ENCODE measurements at regions not wholly inside any gene's neighbourhood (a gene's known extent, or its start where the extent isn't known, plus 50 kb on each side); places are given as distances from the start of the nearest gene placed in this dataset.
A peak's percentile ranks its signal among the peaks of the same experiment; 100 is the strongest.

DNA sequence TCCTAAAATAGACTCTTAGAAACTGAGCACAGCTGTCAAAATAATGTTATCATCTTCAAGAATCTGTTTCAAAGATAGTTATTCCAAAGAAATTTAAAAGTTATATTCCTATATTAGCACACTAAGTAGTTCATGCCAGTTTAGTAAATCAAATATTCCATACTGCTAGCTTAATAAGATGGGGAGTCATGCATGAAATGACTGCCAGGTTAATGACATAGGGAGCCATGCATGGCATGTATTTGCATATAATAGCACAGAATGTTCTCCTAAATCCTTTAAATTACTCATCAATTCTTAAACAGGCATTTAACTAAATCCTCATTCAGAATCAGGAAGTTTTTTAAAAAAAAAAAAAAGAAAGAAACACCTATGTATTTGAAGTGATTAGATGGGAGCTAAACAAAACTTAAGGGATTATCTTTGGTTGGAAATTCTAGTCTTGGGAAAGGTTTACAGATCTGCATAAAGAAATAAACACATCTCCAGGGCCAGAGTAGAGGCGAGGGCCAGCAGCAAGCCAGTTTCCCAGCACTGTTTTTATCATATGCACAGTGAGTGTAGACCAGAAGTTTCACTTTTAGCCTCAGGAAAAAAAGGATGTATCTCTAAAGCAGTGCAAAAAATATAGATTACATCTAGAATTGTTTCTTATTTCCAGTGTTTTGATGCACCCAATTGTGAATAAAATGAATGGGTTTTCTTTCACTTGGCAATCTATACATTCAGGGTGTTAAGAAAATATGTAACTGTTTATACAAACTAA, 366.4 kb upstream of the AGTR1 start:
- DNase-seq (ENCODE audit: extremely low read depth, low read depth, low spot score) = no peak

DNA sequence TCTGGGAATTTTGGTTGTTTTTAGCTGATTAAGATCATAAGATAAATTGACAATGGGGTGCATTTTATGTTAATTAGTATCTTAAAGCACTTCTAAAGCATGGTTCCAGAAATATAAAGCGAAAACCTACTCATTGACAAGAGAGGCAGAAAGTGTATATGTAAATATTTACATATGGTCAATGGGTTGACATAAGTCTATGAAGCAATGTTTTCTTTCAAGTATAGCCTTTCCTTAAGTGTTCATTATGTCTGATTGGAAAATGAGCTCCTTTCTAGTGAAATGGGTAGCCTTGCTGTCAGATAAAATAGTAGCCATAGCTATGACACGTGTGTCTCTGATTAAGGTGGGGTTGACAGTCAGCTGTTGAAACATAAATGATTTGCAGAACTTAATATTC, 365.2 kb upstream of the AGTR1 start:
- DNase-seq (ENCODE audit: extremely low read depth, low read depth, low spot score) = no peak

DNA sequence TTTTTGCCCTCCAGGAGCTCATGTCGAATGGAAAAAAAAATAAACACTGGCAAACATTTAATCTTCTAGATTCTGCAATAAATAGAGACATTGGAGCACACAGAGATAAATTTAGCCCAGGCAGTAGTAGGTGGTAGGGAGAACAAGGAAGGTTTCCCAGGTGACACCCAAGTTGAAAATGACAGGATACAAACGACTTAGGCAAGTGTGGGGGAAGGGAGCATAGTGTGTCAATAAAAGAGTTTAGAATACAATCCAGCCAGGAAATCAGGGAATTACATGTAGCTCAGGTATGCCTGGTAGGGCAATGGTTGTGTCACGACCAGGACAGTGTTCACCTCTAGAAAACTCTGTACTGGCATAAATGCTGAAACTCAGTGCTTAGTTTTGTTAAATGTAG, 364.6 kb upstream of the AGTR1 start:
- DNase-seq (ENCODE audit: extremely low read depth, low read depth, low spot score) = no peak

DNA sequence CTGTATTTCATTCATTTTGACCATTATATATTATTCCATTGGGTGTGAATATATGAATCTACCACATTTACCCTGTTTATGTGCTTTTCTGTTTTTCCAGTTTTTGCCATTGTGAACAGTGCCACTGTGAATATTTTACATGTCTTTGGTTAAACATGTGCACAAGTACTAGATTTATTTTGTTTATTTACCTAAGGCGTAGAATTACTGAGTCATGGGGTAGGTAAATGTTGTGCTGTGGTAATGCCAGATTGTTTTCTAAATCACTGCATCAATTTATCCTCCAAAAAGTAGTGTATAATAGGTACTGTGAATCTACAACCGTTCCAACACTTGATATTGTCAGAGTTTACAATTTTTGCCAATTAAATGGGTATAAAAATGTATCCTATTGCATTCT, 362.1 kb upstream of the AGTR1 start:
- DNase-seq (ENCODE audit: extremely low read depth, low read depth, low spot score) = no peak

DNA sequence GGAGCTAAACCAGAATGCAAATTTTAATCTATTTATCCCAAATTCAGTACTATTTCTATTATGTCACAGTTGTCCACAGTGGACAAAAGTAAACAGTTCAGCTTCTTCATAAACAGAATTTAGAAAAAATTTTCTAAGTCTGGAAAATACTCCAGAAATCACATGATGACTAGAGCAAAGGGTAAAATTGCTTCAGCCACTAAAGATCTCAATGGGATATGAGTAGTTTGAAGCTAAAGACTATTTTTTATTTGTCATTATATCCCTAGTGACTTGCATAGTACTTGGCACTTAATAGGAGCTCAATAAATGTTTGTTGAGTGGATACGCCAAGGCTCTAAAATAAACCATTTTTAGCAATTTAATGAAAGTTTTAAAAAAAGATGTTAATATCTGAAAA, 354.3 kb upstream of the AGTR1 start:
- no peak for DNase-seq (ENCODE audit: extremely low read depth, low read depth, low spot score)

DNA sequence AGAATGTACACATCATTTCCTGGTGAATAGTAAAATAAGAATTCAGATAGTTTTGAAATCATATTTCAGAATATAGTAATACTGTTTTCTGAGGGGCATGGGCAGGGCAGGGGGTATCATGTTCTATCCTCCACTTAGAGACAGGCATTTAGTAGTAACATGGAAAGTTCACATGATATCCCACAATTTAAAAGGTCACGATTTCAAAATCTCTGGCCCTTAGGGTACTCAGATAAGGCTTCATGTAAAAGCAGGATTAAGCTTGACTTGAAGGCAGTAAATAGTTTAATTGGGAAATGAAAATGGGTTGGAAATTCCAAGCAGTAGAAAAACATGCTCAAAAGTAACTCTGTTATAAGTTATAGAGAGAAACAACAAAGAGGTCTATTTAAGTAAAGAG, 353.2 kb upstream of the AGTR1 start:
- no peak for DNase-seq (ENCODE audit: extremely low read depth, low read depth, low spot score)

DNA sequence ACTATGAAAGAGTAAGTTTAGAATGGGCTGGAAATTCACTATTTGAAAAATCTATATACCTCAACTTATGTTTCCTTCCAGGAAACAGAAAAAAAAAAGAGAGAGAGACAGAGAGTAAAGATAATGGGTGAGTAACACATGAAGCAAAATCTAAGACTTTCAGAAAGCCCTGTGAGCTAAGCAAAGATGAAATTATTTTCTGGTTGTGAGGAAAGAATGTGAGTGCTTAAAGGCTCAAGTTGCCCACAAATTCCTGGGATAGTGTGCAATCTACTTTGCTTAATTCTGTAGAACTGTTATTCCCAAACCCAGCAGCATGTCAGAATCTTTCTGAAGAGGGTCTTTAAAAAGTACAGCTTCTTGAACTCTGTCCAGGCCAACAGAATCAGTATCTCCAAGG, 337.7 kb upstream of the AGTR1 start:
- no peak for DNase-seq (ENCODE audit: extremely low read depth, low read depth, low spot score)

DNA sequence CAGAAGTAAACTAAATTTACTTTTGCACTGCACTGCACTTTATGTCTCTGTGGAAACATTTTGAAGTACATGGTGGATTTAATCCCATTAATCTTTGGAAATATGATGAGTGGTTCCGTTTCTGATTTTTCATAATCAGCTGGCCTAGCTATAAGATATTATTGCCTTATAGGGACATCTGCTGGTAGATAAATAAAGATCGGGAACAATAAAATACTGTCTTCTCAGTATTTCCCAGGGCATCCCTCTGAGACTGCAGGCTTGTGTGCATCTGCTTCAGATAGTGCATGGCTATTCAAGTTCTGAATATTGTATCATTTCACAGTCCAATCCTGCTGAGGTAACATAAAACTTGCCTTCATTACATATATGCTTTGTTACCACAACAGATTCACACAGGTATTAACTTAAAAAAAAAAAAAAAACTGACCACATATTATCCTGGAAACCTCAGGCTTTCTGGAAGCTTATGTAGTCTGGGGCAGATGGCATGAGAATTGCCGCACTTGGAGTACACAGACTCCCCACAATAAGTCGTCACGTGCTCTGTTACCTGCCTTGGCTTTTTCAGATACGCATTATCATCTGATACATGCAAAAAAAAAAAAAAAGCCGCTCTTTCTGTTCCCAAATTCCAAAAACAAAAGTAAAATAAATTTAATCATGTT, 330.8 kb upstream of the AGTR1 start:
- DNase-seq (ENCODE audit: extremely low read depth, low read depth, low spot score) = no peak

DNA sequence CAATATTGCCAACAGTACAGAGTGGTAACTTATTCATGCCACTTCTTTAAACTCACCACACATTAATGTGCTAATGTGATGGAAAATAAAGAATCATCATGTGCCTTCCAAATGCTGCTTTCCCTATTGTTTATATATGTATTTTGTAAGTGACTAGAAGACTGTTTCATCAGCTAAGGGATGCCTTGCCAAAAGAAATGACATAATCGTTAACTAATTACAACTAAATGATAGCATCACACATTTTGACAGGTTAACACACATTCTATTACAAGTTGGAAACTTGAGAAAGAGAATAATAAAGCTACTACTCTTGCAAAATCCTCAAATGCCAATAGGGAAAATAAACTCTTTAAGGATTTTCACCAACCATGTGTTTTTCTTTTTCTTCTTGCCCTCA, 329.9 kb upstream of the AGTR1 start:
- DNase-seq (ENCODE audit: extremely low read depth, low read depth, low spot score) = no peak

DNA sequence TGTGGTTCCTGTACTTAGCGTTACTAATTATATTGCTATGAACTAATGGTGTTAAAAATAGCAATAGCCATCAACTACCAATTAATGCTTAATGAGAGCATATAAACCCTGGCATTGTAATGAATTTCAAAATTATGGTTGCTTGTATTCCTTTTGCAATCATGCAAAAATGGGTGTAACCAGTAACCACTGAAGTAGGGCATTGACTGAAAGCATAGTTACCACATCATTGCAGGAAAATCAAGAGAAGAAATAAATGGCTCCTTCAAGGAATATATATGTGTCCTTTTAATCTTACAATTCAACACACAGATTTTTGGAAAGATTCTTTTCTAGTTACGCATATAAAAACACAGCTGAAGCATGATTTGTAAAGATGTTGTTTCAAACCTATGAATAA, 328.3 kb upstream of the AGTR1 start:
- DNase-seq (ENCODE audit: extremely low read depth, low read depth, low spot score) = no peak

DNA sequence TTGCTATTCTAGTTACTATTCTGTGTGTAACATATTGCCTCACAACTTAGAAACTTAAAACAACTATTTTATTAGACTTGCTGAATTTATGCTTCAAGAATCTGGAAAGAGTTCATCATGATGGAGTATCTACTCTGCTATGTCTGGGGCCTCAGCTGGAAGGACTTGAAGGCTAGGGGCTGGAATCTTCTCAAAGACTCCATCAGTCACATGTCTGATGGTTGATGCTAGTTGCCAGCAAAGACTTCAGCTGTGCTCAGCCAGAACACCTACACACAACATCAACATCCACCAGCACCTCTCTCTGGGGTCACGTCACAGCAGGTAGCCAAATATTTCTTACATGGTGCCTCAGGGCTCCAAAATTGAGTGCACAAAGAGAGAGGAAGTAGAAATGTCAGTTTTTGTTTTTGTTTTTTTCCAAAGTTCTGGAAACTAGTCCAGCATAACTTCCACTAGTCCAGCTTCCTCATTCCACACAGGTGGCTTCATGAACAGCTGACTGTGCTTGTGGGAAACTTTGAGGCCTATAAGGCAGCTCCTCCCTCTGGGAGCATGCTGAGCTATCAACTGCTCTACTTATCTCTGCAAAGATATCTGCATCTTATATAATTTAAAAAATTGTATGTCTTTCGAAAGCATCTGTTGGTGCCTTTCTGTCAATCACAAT, 325.4 kb upstream of the AGTR1 start:
- DNase-seq (ENCODE audit: extremely low read depth, low read depth, low spot score) = no peak

DNA sequence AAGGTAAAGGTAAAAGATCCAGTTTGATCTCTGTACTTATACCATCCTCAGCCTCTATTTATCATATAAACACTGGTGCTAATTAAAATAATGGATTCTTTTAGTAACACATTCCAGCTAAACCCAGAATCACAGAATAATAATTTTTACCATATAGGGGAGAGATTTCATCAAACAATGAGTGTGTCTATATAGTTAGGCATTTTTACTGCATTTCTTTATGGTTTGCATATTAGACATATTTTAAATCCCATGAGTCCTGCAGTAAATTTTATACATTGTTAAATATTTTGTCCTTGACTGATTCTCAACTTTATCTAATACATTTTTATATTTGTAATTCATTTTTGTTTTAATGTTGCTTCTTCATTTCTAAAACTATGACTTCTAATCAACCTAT, 323.7 kb upstream of the AGTR1 start:
- DNase-seq (ENCODE audit: extremely low read depth, low read depth, low spot score) = no peak

DNA sequence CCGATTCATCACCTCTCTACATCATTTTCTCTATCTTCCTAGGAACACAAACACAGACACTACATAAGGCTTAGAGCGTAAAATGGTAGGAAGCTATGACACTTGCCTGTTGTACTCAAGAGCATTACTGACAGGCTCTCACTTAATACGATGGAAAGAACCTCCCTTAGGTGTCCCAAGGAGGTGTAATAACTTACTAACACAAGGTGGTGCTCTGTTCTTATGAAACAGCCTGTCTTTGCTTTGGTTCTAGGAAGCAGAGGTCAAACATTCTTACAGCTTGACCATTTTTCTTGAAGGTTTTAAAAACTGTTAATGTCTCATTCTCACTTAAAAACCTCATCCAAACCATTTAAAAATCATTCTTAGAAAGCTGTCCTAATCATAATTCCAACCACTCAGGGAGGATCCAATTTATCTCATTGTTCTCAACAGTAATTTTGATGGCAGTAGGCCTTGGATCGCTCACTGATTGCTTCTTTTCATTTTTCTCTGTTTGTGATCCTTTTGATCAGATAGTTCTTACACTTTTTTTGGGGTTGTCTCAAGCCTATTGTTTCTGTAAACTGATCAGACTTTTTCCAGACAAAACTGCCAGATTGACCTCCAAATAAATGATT, 317.8 kb upstream of the AGTR1 start:
- DNase-seq (ENCODE audit: extremely low read depth, low read depth, low spot score) = peak; percentile 27

DNA sequence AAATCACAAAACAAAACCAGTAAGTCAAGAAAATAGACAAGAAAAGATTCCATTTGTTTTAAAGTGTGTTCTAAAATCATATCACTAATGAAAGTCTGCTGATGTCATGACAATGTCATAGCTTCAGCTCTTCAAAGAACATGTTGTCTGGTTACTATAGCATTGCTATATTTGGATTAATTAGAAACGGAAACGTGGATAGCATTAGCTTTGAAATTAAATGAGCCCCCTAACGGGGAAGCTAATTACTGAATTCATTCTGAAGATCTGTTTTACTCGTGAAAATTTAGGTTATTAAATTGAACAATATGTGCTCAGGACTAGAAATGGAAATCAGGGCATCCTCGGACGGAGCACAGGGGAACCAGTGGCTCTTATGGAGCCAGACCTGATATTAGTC, 316.7 kb upstream of the AGTR1 start:
- no peak for DNase-seq (ENCODE audit: extremely low read depth, low read depth, low spot score)

DNA sequence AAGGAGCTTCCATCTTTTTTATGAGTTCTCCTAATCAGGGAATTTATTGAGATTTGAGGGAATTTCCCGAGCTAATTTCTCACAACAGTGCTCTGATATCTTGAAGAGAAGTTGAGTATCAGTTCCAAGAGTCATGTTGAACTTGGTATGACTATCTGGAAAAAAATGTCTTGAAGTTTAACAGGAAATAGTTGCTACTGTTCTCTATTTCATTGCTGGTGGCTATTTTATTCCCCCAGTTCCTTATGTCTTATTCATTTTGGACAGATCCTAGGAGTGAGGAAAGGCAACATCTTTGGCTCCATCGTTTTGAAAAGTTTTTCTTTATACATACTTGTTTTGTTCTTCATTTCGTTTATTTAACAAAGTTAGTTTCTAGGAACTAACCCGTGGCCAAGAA, 307.8 kb upstream of the AGTR1 start:
- no peak for DNase-seq (ENCODE audit: extremely low read depth, low read depth, low spot score)

DNA sequence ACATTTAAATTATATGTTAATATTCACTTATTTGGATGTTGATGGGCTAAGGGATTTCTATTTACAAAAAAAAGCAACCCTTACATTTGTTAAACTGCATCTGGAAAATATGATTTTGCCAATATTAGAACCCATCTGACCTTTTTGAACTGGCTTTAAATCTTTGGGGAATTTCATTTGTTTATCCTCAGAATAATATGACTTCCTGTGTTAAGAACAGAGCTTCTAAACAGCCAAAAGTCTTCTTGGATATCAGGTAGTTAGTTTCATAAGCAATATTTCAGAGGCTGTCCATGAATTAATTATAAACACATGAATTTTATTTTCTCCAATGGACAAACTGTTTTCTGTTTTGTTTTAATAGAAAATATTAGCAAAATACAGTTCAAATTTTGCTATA, 301.9 kb upstream of the AGTR1 start:
- no peak for DNase-seq (ENCODE audit: extremely low read depth, low read depth, low spot score)

DNA sequence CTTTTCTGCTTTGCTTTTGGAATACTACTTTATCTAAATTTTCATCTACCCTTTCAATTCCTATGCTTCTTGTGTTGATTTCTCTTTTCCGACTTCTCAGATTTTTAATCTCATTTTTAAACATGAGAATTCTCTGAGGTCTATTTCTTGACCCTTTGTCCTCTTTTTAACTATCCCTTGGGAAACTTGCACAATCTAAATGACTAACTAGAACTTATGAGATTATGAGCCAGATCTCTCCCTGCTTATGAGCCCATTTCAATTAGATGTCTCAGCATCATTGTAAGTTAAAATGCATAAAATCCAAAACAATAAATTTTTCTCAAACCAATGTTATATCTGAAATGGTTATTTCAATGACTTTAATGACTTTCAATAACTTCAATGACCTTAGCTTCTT, 296.9 kb upstream of the AGTR1 start:
- DNase-seq (ENCODE audit: extremely low read depth, low read depth, low spot score) = no peak

DNA sequence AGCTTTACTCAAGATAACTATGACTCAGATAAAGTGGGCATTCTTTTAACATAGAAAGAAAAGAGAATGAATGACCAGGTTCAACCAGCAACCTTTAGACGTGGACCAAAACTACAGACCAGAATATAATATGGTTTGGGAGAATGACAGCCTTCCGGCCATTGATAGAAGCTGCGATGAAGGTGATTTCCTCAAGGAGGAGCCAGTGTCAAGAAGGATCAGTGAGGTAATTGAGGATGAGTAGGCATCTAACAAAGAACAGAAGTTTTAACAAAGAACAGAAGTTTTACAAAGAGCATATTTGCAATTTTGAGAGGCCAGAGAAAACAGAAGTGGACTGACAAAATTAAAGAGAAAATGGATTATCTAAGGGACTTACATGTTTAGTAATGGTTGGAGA, 289.0 kb upstream of the AGTR1 start:
- no peak for DNase-seq (ENCODE audit: extremely low read depth, low read depth, low spot score)

DNA sequence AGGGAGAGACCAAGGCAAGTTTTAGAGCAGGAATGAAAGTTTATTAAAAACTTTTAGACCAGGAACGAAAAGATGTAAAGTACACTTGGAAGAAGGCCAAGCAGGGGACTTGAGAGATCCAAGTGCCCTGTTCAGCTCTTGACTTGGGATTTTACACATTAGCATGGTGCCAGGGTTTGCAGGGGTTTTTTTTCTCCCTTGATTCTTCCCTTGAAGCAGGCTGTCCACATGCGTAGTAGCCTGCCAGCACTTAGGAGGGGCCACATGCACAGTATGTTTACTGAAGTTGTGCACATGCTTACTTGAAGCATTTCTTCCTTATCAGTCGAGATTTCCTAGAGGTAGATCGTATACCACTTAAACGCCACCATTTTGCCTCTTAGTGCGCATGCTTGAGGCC, 277.5 kb upstream of the AGTR1 start:
- DNase-seq (ENCODE audit: extremely low read depth, low read depth, low spot score) = no peak

DNA sequence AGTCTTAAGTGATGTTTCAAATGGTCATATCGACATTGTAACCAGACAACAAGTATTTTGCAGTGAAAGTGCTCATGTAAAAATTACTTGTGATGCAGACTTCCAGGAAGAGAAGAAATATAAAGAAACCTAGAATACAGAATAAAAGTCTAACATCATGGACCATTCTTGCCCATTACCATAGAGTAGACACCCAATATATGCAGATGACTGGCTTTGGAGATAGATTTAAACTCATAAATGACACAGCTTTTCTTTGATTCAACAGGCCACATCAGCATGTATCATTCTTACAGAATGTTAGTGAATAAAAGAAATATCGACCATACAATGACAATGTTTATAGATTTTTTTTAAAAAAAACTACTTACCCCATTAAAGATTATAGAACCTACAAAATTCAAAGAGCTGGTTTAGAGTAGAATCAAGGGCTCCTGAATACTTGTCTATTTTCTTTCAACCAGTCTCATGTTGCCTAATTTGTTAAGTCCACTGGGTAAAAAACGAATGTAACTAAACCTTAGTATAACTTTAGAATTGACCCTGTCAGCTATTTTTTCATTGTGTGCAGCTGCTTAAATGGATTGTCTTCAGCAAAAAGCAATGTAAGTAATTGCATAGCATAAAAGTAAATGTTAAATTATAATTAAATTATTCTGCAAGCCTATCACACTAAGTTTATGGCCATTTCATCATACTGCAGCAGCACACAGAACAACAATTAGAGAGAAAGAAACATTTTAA, 268.7 kb upstream of the AGTR1 start:
- DNase-seq (ENCODE audit: extremely low read depth, low read depth, low spot score) = no peak

DNA sequence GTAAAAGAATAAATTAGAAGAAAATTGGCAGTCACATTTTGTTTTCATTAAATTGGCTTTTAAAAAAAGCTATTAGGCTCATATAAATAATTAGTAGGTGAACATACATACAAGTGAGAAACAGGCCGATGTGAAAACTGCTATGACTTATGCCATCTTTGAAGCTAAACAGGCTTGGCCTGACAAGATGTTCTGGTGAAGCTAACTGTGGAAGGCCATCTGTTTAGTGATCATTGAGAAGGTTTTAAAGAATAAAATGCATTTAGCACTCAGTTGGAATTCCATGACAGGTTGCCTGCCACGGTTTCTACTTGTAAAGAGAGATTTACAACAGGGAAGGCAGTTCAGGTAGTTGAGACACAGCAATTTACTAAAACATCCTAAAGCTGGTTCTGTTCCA, 264.0 kb upstream of the AGTR1 start:
- DNase-seq (ENCODE audit: extremely low read depth, low read depth, low spot score) = no peak

Measured in glomerular endothelial cell (primary cell).